ENCODE measurements at regions not wholly inside any gene's neighbourhood (a gene's known extent, or its start where the extent isn't known, plus 50 kb on each side); places are given as distances from the start of the nearest gene placed in this dataset.
"Not testable (repeated sequence)": the region's sequence is repeated elsewhere in the genome, so short reads cannot be mapped to it uniquely, and the experiment has no call there.

GRCh38 chr1:98119796-98120195 is 199.0 kb upstream of the DPYD start:
- DNase-seq (ENCODE audit: low read depth) = no peak

GRCh38 chr1:98113811-98114210 is 193.0 kb upstream of the DPYD start:
- no peak for DNase-seq (ENCODE audit: low read depth)

GRCh38 chr1:98112626-98113025 is 191.8 kb upstream of the DPYD start:
- no peak for DNase-seq (ENCODE audit: low read depth)

GRCh38 chr1:98110674-98111073 is 189.8 kb upstream of the DPYD start:
- DNase-seq (ENCODE audit: low read depth) = no peak

- DNase-seq (ENCODE audit: low read depth) = not testable (repeated sequence)
Observed at GRCh38 chr1:98108378-98108777, 187.5 kb upstream of the DPYD start.

GRCh38 chr1:98107256-98107655 is 186.4 kb upstream of the DPYD start:
- DNase-seq (ENCODE audit: low read depth) = no peak

- DNase-seq (ENCODE audit: low read depth) = no peak
Observed at GRCh38 chr1:98104289-98104688, 183.5 kb upstream of the DPYD start.

- no peak for DNase-seq (ENCODE audit: low read depth)
Observed at GRCh38 chr1:98103617-98104285, 182.9 kb upstream of the DPYD start.

GRCh38 chr1:98102345-98103030 is 181.7 kb upstream of the DPYD start:
- DNase-seq (ENCODE audit: low read depth) = no peak

- DNase-seq (ENCODE audit: low read depth) = no peak
Observed at GRCh38 chr1:98101364-98101763, 180.5 kb upstream of the DPYD start.

GRCh38 chr1:98099501-98099900 is 178.7 kb upstream of the DPYD start:
- no peak for DNase-seq (ENCODE audit: low read depth)

GRCh38 chr1:98098473-98098872 is 177.6 kb upstream of the DPYD start:
- DNase-seq (ENCODE audit: low read depth) = no peak

GRCh38 chr1:98090351-98090750 is 169.5 kb upstream of the DPYD start:
- no peak for DNase-seq (ENCODE audit: low read depth)

GRCh38 chr1:98088381-98088780 is 167.5 kb upstream of the DPYD start:
- DNase-seq (ENCODE audit: low read depth) = no peak

- no peak for DNase-seq (ENCODE audit: low read depth)
Observed at GRCh38 chr1:98086796-98087441, 166.1 kb upstream of the DPYD start.

GRCh38 chr1:98086156-98086555 is 165.3 kb upstream of the DPYD start:
- DNase-seq (ENCODE audit: low read depth) = no peak

GRCh38 chr1:98084188-98084587 is 163.4 kb upstream of the DPYD start:
- DNase-seq (ENCODE audit: low read depth) = no peak

- DNase-seq (ENCODE audit: low read depth) = no peak
Observed at GRCh38 chr1:98081944-98082343, 161.1 kb upstream of the DPYD start.

- DNase-seq (ENCODE audit: low read depth) = no peak
Observed at GRCh38 chr1:98078596-98078995, 157.8 kb upstream of the DPYD start.

- DNase-seq (ENCODE audit: low read depth) = no peak
Observed at GRCh38 chr1:98077691-98078090, 156.9 kb upstream of the DPYD start.

GRCh38 chr1:98075626-98076025 is 154.8 kb upstream of the DPYD start:
- no peak for DNase-seq (ENCODE audit: low read depth)

- no peak for DNase-seq (ENCODE audit: low read depth)
Observed at GRCh38 chr1:98073823-98074222, 153.0 kb upstream of the DPYD start.

GRCh38 chr1:98073106-98073505 is 152.3 kb upstream of the DPYD start:
- no peak for DNase-seq (ENCODE audit: low read depth)
